ENCODE measurements at regions not wholly inside any gene's neighbourhood (a gene's known extent, or its start where the extent isn't known, plus 50 kb on each side); places are given as distances from the start of the nearest gene placed in this dataset.

GRCh38 chr11:33633251-33634003 lies 67.2 kb downstream of the C11orf91 start:
- H3K4me3 ChIP-seq (ENCODE audit: low read depth, low read length), result no peak overlapping the region
- H3K36me3 ChIP-seq (ENCODE audit: control insufficient read depth, insufficient read depth, low read length), result no peaks in the 10 kb centered on the region
- H3K9ac ChIP-seq (ENCODE audit: low read length), result peak overlapping the region; percentile 23
- peaks cover 5% of the 10 kb centered on the region for H3K4me1 ChIP-seq (ENCODE audit: control insufficient read depth, insufficient read depth, low read length)
- H3K27ac ChIP-seq (ENCODE audit: low read depth, low read length), result peak overlapping the region; percentile 6; the same call in 1 of the 2 replicates
- H3K9me3 ChIP-seq (ENCODE audit: control insufficient read depth, insufficient read depth, low read depth, low read length), result peaks cover 20% of the 10 kb centered on the region
- H3K27me3 ChIP-seq (ENCODE audit: control insufficient read depth, insufficient read depth, low read length), result no peaks in the 10 kb centered on the region

GRCh38 chr11:33631749-33632091 lies 68.9 kb downstream of the C11orf91 start:
- Histone ChIP-seq H3K4me1 (ENCODE audit: control insufficient read depth, insufficient read depth, low read length) (peaks cover 5% of the 10 kb centered on the region), H3K36me3 (ENCODE audit: control insufficient read depth, insufficient read depth, low read length) (no peaks in the 10 kb centered on the region), H3K9me3 (ENCODE audit: control insufficient read depth, insufficient read depth, low read depth, low read length) (peaks cover 20% of the 10 kb centered on the region), H3K4me3 (ENCODE audit: low read depth, low read length) (no peak overlapping the region), H3K9ac (ENCODE audit: low read length) (no peak overlapping the region), H3K27me3 (ENCODE audit: control insufficient read depth, insufficient read depth, low read length) (no peaks in the 10 kb centered on the region), H3K27ac (ENCODE audit: low read depth, low read length) (no peak overlapping the region)

- Histone ChIP-seq H3K36me3 (ENCODE audit: control insufficient read depth, insufficient read depth, low read length) (no peaks in the 10 kb centered on the region), H3K4me1 (ENCODE audit: control insufficient read depth, insufficient read depth, low read length) (peaks cover 5% of the 10 kb centered on the region), H3K27me3 (ENCODE audit: control insufficient read depth, insufficient read depth, low read length) (no peaks in the 10 kb centered on the region), H3K27ac (ENCODE audit: low read depth, low read length) (no peak overlapping the region), H3K9me3 (ENCODE audit: control insufficient read depth, insufficient read depth, low read depth, low read length) (peaks cover 20% of the 10 kb centered on the region), H3K9ac (ENCODE audit: low read length) (no peak overlapping the region), H3K4me3 (ENCODE audit: low read depth, low read length) (no peak overlapping the region)
Measured at GRCh38 chr11:33630936-33631748, 69.5 kb downstream of the C11orf91 start.

- Histone ChIP-seq H3K4me3 (ENCODE audit: low read depth, low read length) (no peak overlapping the region), H3K36me3 (ENCODE audit: control insufficient read depth, insufficient read depth, low read length) (no peaks in the 10 kb centered on the region), H3K4me1 (ENCODE audit: control insufficient read depth, insufficient read depth, low read length) (no peaks in the 10 kb centered on the region), H3K9ac (ENCODE audit: low read length) (no peak overlapping the region), H3K9me3 (ENCODE audit: control insufficient read depth, insufficient read depth, low read depth, low read length) (no peaks in the 10 kb centered on the region), H3K27me3 (ENCODE audit: control insufficient read depth, insufficient read depth, low read length) (no peaks in the 10 kb centered on the region), H3K27ac (ENCODE audit: low read depth, low read length) (no peak overlapping the region)
Measured at GRCh38 chr11:33624083-33624482, 76.5 kb downstream of the C11orf91 start.

GRCh38 chr11:33622806-33623205 lies 77.8 kb downstream of the C11orf91 start:
- no peak overlapping the region for H3K27ac ChIP-seq (ENCODE audit: low read depth, low read length)
- H3K27me3 ChIP-seq (ENCODE audit: control insufficient read depth, insufficient read depth, low read length), result no peaks in the 10 kb centered on the region
- no peaks in the 10 kb centered on the region for H3K9me3 ChIP-seq (ENCODE audit: control insufficient read depth, insufficient read depth, low read depth, low read length)
- no peak overlapping the region for H3K4me3 ChIP-seq (ENCODE audit: low read depth, low read length)
- peaks cover 11% of the 10 kb centered on the region for H3K4me1 ChIP-seq (ENCODE audit: control insufficient read depth, insufficient read depth, low read length)
- no peak overlapping the region for H3K9ac ChIP-seq (ENCODE audit: low read length)
- H3K36me3 ChIP-seq (ENCODE audit: control insufficient read depth, insufficient read depth, low read length), result no peaks in the 10 kb centered on the region

- Histone ChIP-seq H3K9me3 (ENCODE audit: control insufficient read depth, insufficient read depth, low read depth, low read length) (no peaks in the 10 kb centered on the region), H3K9ac (ENCODE audit: low read length) (no peak overlapping the region), H3K4me1 (ENCODE audit: control insufficient read depth, insufficient read depth, low read length) (peaks cover 15% of the 10 kb centered on the region), H3K27ac (ENCODE audit: low read depth, low read length) (no peak overlapping the region), H3K4me3 (ENCODE audit: low read depth, low read length) (no peak overlapping the region), H3K27me3 (ENCODE audit: control insufficient read depth, insufficient read depth, low read length) (no peaks in the 10 kb centered on the region), H3K36me3 (ENCODE audit: control insufficient read depth, insufficient read depth, low read length) (no peaks in the 10 kb centered on the region)
Measured at GRCh38 chr11:33622186-33622585, 78.4 kb downstream of the C11orf91 start.

DNA sequence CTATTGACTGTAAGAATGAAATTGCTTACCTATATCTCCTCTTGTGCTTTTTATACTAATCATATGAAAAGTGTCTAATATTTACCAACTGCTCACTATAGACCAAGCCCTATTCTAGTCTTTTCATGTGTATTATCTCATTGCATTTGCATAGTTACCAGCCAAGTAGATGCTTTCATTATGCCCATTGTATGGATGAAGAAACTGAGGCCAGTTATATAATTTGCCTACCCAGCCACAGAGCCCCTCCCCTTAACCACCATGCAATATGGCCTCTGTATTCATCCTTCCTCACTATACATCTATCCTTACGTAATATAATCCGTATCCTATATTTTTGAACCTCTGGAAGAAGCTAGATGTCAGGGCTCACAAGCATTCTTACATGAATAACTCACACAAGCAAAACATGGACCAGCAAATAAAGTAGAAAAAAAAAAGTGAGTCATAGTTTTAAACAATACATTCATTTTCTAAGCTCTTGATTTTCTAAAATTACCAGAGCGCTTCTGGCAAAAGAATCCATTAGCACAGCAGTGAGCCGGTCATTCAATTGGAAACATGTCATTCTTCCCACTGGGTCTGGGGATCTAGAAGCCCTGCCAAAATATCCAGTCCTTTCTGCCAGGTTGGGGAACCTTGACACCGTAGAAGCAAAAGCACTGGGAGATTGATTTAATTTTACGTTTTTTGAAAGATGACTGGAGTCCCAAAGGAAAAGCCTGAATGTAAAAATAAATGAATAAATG lies 80.0 kb downstream of the C11orf91 start:
- Histone ChIP-seq H3K36me3 (ENCODE audit: control insufficient read depth, insufficient read depth, low read length) (no peaks in the 10 kb centered on the region), H3K4me1 (ENCODE audit: control insufficient read depth, insufficient read depth, low read length) (peaks cover 15% of the 10 kb centered on the region), H3K9me3 (ENCODE audit: control insufficient read depth, insufficient read depth, low read depth, low read length) (0 out of 2 replicates have a peak, but pooled peaks cover 4% of the 10 kb centered on the region), H3K4me3 (ENCODE audit: low read depth, low read length) (no peak overlapping the region), H3K9ac (ENCODE audit: low read length) (no peak overlapping the region), H3K27me3 (ENCODE audit: control insufficient read depth, insufficient read depth, low read length) (no peaks in the 10 kb centered on the region), H3K27ac (ENCODE audit: low read depth, low read length) (no peak overlapping the region)

- Histone ChIP-seq H3K9me3 (ENCODE audit: control insufficient read depth, insufficient read depth, low read depth, low read length) (0 out of 2 replicates have a peak, but pooled peaks cover 4% of the 10 kb centered on the region), H3K4me1 (ENCODE audit: control insufficient read depth, insufficient read depth, low read length) (peaks cover 15% of the 10 kb centered on the region), H3K9ac (ENCODE audit: low read length) (no peak overlapping the region)
Measured at GRCh38 chr11:33618956-33619355, 81.7 kb downstream of the C11orf91 start.

GRCh38 chr11:33618351-33618710 lies 82.3 kb downstream of the C11orf91 start:
- no peaks in the 10 kb centered on the region for H3K27me3 ChIP-seq (ENCODE audit: control insufficient read depth, insufficient read depth, low read length)
- H3K27ac ChIP-seq (ENCODE audit: low read depth, low read length), result no peak overlapping the region
- H3K4me3 ChIP-seq (ENCODE audit: low read depth, low read length), result no peak overlapping the region
- H3K4me1 ChIP-seq (ENCODE audit: control insufficient read depth, insufficient read depth, low read length), result peaks cover 15% of the 10 kb centered on the region
- H3K36me3 ChIP-seq (ENCODE audit: control insufficient read depth, insufficient read depth, low read length), result no peaks in the 10 kb centered on the region
- 0 out of 2 replicates have a peak, but pooled peaks cover 4% of the 10 kb centered on the region for H3K9me3 ChIP-seq (ENCODE audit: control insufficient read depth, insufficient read depth, low read depth, low read length)
- H3K9ac ChIP-seq (ENCODE audit: low read length), result no peak overlapping the region

More at GRCh38 chr11:33618956-33619355, 81.7 kb downstream of the C11orf91 start:
- no peak overlapping the region for H3K27ac ChIP-seq (ENCODE audit: low read depth, low read length)
- no peaks in the 10 kb centered on the region for H3K27me3 ChIP-seq (ENCODE audit: control insufficient read depth, insufficient read depth, low read length)
- no peaks in the 10 kb centered on the region for H3K36me3 ChIP-seq (ENCODE audit: control insufficient read depth, insufficient read depth, low read length)
- no peak overlapping the region for H3K4me3 ChIP-seq (ENCODE audit: low read depth, low read length)

DNA sequence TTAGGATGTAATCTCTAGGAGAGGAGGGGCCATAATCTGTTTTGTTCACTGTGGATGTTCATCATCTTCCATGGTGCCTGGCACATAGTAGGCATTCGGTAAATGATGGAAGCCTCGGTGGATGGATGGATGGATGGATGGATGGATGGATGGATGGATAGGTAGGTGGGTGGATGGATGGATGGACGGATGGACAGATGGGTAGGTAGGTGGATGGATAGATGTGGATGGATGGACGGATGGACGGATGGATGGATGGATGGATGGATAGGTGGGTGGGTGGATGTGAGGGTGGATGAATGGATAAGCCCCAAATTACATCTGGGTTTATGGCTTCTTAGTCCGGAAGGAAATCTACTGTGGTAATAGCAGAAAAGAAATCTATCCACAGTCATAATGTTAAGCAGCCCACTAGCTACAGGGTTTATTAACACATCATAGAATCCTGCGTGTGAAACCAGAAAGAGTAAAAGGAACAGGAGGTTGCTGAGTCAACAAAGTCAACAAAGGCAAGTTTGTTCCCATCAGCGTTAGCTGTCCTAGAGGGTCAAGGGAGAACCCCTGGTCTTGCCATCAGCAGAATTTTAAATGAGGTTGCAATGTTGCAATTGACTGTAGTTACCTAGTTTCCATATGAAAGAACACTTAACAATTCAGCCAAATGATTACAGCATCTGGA lies 82.8 kb downstream of the C11orf91 start:
- no peak overlapping the region for H3K27ac ChIP-seq (ENCODE audit: low read depth, low read length)
- peaks cover 15% of the 10 kb centered on the region for H3K4me1 ChIP-seq (ENCODE audit: control insufficient read depth, insufficient read depth, low read length)
- 0 out of 2 replicates have a peak, but pooled peaks cover 4% of the 10 kb centered on the region for H3K9me3 ChIP-seq (ENCODE audit: control insufficient read depth, insufficient read depth, low read depth, low read length)
- H3K36me3 ChIP-seq (ENCODE audit: control insufficient read depth, insufficient read depth, low read length), result no peaks in the 10 kb centered on the region
- H3K4me3 ChIP-seq (ENCODE audit: low read depth, low read length), result no peak overlapping the region
- no peaks in the 10 kb centered on the region for H3K27me3 ChIP-seq (ENCODE audit: control insufficient read depth, insufficient read depth, low read length)
- H3K9ac ChIP-seq (ENCODE audit: low read length), result no peak overlapping the region

Data from HUES6 (cell line).